OCI-M2 (cell line): ENCODE measurements at regions not wholly inside any gene's neighbourhood (a gene's known extent, or its start where the extent isn't known, plus 50 kb on each side); places are given as distances from the start of the nearest gene placed in this dataset.
"Not testable (repeated sequence)": the region's sequence is repeated elsewhere in the genome, so short reads cannot be mapped to it uniquely, and the experiment has no call there.

ENCODE experiments used
- DNase-seq: peaks from one replicate; lab custom pipeline; 2025; ENCODE audit not compliant: unreplicated experiment; lab: John Stamatoyannopoulos, UW

DNA sequence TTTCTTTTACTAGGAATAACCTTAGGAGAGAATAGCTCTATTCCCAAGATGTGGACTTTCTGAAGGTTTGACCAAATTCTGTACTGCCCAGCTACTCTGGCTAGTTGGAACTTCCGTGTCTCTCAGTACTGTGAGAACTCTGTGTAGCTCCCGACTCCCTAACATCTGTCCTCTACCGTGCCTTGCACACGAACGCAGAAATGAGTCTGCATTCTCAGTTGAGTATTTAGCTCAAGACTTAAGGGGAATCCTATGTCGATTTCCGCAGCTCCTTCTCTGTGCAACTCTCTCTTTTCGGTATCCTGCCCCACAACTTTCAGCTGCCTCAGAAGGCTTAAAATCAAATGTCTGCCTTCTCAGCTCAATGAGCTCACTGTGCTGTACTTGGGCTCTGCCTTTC, 86.7 kb upstream of the EPHB3 start:
- DNase-seq = no peak

- DNase-seq = no peak
Observed at GRCh38 chr3:184477940-184478339, 83.6 kb upstream of the EPHB3 start.

- no peak for DNase-seq
Observed at GRCh38 chr3:184479426-184480126, 82.0 kb upstream of the EPHB3 start.

- no peak for DNase-seq
Observed at GRCh38 chr3:184480831-184481230, 80.8 kb upstream of the EPHB3 start.

DNA sequence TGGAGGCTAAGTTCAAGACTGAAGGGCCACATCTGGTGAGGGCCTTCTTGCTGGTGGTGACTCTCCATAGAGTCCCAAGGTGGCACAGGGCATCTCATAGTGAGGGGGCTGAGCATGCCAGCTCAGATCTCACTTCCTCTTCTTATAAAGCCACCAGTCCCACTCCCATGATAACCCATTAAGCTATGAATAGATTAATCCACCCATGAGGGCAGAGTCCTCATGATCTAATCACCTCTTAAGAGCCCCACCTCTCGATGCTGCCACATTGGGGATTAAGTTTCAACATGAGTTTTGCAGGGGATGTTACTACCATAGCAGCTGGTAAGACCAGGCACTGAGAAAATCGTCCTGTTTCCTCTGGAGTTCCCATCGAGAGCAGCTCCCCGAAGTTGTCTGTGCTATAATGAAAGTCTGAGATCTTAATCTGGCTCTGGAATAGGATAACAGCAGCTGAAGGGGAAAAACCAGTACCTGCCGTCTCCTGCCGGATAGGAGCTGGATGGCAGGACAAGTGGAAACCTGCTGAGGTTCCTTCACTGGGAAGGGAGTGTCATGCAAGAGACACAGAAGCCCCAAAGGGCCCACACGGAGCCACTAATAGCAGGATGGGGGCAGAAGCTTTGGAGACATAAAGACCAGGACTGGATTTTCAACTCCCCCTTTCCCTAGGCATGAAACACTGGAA, 79.5 kb upstream of the EPHB3 start:
- no peak for DNase-seq

DNA sequence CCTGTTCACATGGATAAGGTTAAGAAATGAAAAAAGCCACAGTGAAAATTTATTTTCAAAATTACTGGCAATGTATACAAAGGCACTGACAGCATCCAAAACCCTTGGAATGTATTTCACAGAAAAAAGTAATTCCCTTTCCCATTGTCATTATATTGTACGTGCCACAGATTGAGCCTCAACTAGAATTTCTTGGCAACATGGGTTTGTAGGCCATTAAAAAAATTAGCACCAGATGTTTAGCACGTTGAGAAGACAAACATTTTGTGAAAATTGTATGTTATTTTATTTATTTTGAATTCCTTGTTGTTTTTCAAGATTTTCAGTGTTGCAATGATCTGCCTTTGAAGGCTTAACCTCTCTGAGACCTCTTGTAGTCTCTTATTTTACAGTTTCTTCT, 76.3 kb upstream of the EPHB3 start:
- no peak for DNase-seq

DNA sequence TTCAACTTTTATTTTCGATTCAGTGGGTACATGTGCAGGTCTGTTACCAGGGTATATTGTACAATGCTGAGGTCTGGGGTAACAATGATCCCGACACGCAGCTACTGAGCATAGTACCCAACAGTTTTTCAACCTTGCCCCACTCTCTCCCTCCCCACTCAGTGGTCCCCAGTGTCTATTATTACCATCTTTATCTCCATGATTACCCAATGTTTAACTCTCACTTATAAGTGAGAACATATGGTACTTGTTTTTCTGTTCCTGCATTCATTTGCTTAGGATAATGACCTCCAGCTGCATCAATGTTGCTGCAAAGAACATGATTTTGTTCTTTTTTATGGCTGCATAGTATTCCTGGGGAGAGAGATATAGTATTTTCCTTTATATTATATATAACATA, 75.7 kb upstream of the EPHB3 start:
- no peak for DNase-seq

- no peak for DNase-seq
Observed at GRCh38 chr3:184486614-184487013, 75.0 kb upstream of the EPHB3 start.

DNA sequence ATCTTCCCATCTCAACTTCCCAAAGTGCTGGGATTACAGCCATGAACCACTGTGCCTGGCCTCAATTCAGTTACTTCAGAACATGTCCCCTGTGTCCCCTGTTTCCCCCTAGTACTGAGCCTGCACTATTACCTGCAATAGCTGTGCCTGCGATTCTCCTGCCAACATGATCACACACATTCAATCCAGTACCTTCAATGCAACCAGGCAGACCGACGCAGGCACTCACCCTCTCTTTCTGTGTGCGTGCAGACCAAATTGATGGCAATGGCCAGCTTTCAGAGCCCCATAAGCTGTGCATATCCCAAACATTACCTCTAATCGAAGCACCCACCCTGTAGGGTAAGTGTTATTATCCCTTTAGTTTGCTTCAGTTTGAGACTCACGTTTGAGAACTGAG, 73.0 kb upstream of the EPHB3 start:
- no peak for DNase-seq

DNA sequence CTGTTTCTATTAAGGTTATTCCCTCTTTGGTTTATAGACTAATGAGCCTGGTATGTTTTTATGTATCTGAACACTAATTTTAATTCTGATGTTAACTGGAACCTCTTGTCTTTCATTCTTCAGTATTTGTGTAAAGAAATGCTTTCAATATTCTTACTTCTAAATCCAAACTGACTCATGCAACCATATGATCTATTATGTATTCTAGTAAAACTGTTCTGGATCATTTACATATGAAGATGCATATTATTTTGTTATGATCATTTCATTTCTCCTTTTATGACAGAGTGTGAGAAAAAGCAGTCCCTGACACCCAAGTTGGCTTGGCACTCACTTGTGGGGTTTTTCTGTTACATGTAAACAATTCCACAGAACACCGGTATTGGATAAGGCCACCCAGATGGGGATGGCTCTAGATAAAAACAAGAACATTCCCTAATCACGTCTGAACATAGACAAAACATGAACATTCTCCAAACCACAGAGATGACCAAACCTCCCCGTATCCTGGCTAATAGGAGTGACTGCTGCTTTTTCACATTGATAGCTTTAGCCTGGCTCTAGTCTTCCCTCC, 72.2 kb upstream of the EPHB3 start:
- peak; percentile 44 for DNase-seq

DNA sequence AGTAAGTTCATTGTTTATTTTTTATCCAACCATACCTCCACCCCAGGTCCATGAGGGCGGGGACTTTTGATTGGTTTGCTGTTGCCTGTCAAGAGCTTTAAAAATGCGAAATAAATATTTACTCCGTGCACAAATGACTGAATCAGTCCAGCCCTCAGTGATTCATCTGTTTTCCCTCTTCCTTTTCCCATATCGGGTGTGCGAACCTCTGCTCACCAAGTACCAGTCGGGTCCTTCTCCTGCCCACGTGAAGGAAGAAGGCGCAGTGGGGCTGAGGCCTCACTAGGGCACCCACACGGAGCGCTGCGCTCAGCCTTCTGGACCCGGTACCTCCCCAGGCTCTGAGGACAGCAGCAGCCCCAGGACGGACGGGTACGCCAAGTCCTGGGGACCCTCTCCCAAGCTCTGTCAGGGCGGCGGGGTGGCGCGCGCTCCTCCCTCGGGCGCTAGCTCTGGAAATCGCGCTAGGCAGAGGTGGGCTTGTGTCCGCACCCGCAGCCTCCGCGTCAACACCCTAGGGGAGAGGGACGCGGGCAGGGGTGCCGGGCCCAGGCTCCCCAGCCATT, 70.5 kb upstream of the EPHB3 start:
- DNase-seq = no peak

- no peak for DNase-seq
Observed at GRCh38 chr3:184491867-184492615, 69.5 kb upstream of the EPHB3 start.

DNA sequence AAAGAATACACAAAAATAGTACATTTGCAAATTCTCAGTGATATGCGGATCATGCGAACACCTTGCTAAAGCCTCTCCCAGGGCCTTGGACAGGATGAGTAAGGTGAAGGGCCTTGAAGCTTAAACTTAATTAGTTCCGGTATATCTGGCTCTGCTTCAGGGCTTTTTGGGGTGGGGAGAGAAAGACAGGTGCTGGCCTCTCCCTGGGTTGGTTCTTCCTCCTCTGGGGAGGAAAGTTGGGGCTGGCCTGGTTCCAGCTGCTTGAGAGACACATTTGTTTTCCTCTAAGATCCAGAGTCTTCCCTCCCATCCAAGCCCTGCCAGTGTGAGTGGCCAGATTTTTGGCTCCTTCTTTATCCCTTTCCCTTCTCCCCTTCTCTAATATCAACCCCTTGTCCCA, 64.7 kb upstream of the EPHB3 start:
- DNase-seq = no peak

GRCh38 chr3:184497804-184498203, 63.8 kb upstream of the EPHB3 start:
- no peak for DNase-seq

- DNase-seq = no peak
Observed at GRCh38 chr3:184498986-184499606, 62.5 kb upstream of the EPHB3 start.

- DNase-seq = no peak
Observed at GRCh38 chr3:184500344-184500923, 61.2 kb upstream of the EPHB3 start.

DNA sequence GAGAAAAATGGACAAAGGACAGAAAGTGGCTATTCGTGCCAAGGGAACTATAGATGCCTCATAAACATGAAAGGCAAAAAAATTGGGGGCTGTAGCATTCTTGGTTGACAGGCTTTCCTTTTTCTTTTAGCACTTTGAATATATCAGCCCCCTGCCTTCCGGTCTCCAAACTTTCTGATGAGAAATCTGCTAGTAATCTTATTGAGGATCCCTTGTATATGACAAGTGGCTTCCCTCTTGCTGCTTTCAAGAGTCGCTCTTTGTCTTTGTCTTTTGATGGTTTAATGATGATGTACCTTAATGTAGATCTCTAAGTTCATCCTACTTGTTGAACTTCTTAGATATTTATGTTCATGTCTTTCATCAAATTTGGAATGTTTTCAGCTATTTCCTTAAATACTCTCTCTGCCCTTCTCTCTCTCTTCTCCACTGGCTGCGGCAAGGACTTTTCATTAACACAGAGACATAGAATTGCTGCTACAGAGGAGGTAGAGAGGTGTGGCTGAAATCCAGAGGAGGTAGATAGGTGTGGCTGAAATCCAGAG, 59.4 kb upstream of the EPHB3 start:
- DNase-seq = no peak

DNA sequence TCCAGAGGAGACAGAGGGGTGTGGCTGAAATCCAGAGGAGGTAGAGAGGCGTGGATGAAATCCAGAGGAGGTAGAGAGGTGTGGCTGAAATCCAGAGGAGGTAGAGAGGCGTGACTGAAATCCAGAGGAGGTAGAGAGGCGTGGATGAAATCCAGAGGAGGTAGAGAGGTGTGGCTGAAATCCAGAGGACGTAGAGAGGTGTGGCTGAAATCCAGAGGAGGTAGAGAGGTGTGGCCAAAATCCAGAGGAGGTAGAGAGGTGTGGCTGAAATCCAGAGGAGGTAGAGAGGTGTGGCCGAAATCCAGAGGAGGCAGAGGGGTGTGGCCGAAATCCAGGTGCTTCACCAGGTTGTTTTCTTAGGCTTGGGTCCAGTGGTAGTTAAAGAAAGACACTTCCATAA, 58.7 kb upstream of the EPHB3 start:
- not testable (repeated sequence) for DNase-seq

DNA sequence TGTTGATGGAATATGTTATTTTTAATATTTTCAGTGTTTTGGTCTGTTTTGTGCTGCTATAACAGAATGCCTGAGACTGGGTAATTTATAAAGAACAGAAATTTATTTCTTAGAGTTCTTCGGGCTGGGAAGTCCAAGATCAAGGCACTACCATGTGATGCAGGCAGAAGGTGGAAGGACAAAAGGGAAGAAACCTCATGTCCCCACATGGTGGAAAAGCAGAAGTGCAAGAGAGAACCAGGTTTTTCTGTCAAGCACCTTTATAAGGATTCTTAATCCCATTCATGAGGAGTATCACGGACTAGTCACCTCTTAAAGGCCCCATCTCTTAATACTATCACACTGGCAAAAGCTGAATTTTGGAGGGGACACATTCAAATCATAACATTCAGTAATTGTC, 57.9 kb upstream of the EPHB3 start:
- no peak for DNase-seq

DNA sequence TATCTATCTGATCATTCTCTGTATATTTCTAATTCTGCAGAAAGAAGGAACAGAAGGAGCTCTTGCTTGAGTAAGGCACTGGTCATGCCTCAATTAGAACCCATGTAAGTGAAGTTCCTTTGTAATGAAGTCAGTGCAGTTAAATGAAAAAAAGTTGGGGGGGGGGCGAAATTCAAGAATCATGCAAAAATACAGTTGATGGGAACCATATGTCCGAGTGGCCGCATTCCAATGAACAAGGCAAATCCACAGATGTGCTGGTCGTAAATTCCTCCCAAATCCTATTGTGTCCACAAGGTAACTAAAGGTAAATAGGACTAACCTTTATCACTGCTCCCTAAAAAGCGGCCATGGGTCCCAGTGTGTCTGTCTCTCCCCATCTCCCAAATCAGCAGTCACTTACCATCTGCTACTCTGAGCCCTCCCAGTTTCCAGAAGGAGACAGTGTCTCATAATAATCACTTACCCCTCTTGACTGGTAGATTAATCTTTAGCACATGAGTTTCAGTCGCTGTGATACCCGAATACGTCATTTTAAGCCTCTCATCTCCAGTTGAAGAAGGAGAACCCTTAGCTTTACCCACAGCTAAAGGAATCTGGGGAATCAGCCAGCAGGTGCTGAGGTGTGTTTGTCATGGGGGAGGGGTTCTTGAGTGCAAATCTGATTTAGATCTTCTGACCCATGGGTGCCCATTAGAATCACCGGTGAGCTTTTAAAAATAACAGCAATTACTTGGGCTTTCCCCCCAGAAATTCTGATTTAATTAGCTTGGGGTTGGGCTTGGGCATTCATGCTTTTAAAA, 56.3 kb upstream of the EPHB3 start:
- DNase-seq = no peak
